ENCODE measurements at regions not wholly inside any gene's neighbourhood (a gene's known extent, or its start where the extent isn't known, plus 50 kb on each side); places are given as distances from the start of the nearest gene placed in this dataset.

GRCh38 chr15:95669146-95669922 lies 661.2 kb upstream of the NR2F2 start:
- H3K4me1 ChIP-seq (ENCODE audit: low read depth): peaks cover 9% of the 10 kb centered on the region
- no peaks in the 10 kb centered on the region for H3K9me3 ChIP-seq (ENCODE audit: low read depth)
- peak; percentile 9 to 18 for DNase-seq (ENCODE audit: low read depth in 1 of 2, low spot score in 1 of 2)
- H3K4me3 ChIP-seq: no peak overlapping the region
- TF ChIP-seq, protein P1, sequence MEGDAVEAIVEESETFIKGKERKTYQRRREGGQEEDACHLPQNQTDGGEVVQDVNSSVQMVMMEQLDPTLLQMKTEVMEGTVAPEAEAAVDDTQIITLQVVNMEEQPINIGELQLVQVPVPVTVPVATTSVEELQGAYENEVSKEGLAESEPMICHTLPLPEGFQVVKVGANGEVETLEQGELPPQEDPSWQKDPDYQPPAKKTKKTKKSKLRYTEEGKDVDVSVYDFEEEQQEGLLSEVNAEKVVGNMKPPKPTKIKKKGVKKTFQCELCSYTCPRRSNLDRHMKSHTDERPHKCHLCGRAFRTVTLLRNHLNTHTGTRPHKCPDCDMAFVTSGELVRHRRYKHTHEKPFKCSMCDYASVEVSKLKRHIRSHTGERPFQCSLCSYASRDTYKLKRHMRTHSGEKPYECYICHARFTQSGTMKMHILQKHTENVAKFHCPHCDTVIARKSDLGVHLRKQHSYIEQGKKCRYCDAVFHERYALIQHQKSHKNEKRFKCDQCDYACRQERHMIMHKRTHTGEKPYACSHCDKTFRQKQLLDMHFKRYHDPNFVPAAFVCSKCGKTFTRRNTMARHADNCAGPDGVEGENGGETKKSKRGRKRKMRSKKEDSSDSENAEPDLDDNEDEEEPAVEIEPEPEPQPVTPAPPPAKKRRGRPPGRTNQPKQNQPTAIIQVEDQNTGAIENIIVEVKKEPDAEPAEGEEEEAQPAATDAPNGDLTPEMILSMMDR (IDR thresholded peaks at IDR 0.05; ENCODE audit: low read depth, low read length): no peak
- H3K36me3 ChIP-seq: no peaks in the 10 kb centered on the region
- no peaks in the 10 kb centered on the region for H3K27me3 ChIP-seq
- H3K27ac ChIP-seq: no peak overlapping the region

DNA sequence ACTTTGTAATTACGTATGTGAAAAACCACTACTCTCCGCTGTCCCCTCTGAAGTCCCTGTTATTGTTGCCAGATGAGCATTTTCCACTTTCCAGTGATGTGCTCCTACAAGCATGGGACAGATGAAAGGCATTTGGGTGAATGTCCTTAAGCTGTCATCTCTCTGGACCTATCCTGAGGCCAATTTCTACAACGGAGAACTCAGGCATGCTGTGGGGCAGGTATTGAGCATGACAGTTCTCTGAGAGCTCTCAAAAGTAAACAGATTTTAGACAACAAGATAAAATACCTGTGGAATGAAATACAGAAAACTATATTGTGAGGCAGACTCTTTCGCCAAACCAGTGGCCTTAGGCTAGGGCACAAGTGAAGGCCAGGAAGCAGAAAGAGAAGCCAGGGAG lies 656.5 kb upstream of the NR2F2 start:
- no peak overlapping the region for H3K27ac ChIP-seq
- DNase-seq (ENCODE audit: low read depth in 1 of 2, low spot score in 1 of 2): no peak
- H3K4me1 ChIP-seq (ENCODE audit: low read depth): no peaks in the 10 kb centered on the region
- no peak overlapping the region for H3K4me3 ChIP-seq
- TF ChIP-seq, protein P1 (IDR thresholded peaks at IDR 0.05; ENCODE audit: low read depth, low read length): no peak
- H3K27me3 ChIP-seq: no peaks in the 10 kb centered on the region
- no peaks in the 10 kb centered on the region for H3K36me3 ChIP-seq
- no peaks in the 10 kb centered on the region for H3K9me3 ChIP-seq (ENCODE audit: low read depth)

DNA sequence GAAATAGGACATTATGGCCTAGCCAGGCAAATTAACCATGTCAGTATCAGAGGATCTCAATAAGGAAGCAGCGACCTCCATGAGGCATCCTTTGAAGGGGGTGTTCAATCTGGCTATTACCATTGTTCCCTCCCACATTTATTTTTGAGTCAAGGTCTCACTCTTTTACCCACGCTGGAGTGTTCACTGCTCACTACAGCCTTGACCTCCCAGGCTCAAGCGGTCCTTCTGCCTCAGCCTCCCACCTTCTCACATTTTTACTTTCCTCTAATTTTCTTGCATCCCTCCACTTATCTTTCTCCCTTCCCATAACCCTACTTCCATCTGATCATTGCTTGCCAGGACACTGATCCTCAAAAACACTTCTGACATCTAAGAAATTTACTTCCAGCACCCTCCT lies 654.0 kb upstream of the NR2F2 start:
- Histone ChIP-seq H3K4me1 (ENCODE audit: low read depth) (no peaks in the 10 kb centered on the region), H3K9me3 (ENCODE audit: low read depth) (no peaks in the 10 kb centered on the region), H3K4me3 (no peak overlapping the region), H3K27me3 (no peaks in the 10 kb centered on the region), H3K27ac (no peak overlapping the region), H3K36me3 (no peaks in the 10 kb centered on the region)
- no peak for DNase-seq (ENCODE audit: low read depth in 1 of 2, low spot score in 1 of 2)
- TF ChIP-seq, protein P1 (IDR thresholded peaks at IDR 0.05; ENCODE audit: low read depth, low read length): no peak

DNA sequence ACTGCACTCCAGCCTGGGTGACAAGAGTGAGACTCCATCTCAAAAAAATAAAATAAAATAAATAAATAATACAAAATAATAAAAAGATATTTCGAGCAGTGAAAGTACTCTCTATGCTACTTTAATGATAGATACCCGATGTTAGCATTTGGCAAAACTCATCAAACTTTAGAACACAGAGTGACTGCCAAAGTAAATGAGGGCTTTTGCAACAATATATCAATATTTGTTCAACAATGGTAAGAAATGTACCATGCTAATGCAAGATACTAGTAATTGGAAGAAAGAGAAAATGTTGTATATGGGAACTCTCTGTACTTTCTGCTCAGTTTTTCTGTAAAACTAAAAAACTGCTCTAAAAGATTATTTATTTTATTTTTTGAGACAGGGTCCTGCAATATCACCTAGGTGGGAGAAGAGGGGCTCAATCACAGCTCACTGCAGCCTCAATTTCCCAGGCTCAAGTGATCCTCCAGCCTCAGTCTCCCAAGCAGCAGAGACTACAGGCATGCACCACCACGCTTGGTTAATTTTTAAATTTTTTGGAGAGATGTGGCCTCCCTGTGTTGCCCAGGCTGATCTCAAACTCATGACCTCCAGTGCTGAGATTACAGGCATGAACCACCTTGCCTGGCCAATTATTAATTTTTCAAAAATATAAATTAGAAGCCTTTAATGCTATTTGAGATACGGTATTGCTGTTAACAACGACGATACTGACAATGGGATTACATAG lies 650.5 kb upstream of the NR2F2 start:
- Histone ChIP-seq H3K36me3 (no peaks in the 10 kb centered on the region), H3K4me1 (ENCODE audit: low read depth) (no peaks in the 10 kb centered on the region), H3K27ac (no peak overlapping the region), H3K4me3 (no peak overlapping the region), H3K27me3 (no peaks in the 10 kb centered on the region), H3K9me3 (ENCODE audit: low read depth) (no peaks in the 10 kb centered on the region)
- TF ChIP-seq, protein P1 (IDR thresholded peaks at IDR 0.05; ENCODE audit: low read depth, low read length): no peak
- no peak for DNase-seq (ENCODE audit: low read depth in 1 of 2, low spot score in 1 of 2)

DNA sequence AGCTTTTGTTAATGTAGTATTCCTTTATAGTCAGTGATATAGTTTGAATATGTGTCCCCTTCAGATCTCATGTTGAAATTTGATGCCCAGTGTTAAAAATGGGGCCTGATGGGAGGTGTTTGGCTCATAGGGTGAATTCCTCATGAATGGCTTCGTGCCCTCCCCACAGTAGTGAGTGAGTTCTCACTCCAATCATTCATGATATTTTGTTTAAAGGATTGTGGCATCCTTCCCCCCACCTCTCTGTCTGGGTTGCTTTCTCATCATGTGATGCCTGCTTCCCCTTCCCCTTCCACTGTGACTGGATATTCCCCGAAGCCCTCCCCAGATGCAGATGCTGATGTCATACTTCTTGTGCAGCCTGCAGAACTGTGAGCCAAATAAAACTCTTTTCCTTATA lies 649.8 kb upstream of the NR2F2 start:
- Histone ChIP-seq H3K36me3 (no peaks in the 10 kb centered on the region), H3K9me3 (ENCODE audit: low read depth) (no peaks in the 10 kb centered on the region), H3K4me3 (no peak overlapping the region), H3K27me3 (no peaks in the 10 kb centered on the region), H3K4me1 (ENCODE audit: low read depth) (no peaks in the 10 kb centered on the region), H3K27ac (no peak overlapping the region)
- TF ChIP-seq, protein P1 (IDR thresholded peaks at IDR 0.05; ENCODE audit: low read depth, low read length): no peak
- DNase-seq (ENCODE audit: low read depth in 1 of 2, low spot score in 1 of 2): no peak

Data from cardiac muscle cell (in vitro differentiated cells and primary cell).